Neural crest cell (in vitro differentiated cells): ENCODE measurements at regions not wholly inside any gene's neighbourhood (a gene's known extent, or its start where the extent isn't known, plus 50 kb on each side); places are given as distances from the start of the nearest gene placed in this dataset.

Experiments
- DNase-seq: peaks from one replicate; pipeline ENCODE4 v3.0.0; 2021; ENCODE audit warnings: low read depth, mixed read lengths, low spot score
- H3K27ac Mint-ChIP-seq: one replicate; pipeline ENCODE4 v1.8.0; 2021; ENCODE audit warnings: mild to moderate bottlenecking, mixed read lengths; ENCODE audit not compliant: unreplicated experiment
- H3K27me3 Mint-ChIP-seq: 2 replicates; pipeline ENCODE4 v1.8.0; 2021; ENCODE audit warnings: low read depth, mild to moderate bottlenecking, mixed read lengths
- H3K36me3 Mint-ChIP-seq: 2 replicates; pipeline ENCODE4 v1.8.0; 2021; ENCODE audit warnings: low read depth, mild to moderate bottlenecking, mixed read lengths
- H3K4me1 Mint-ChIP-seq: 2 replicates; pipeline ENCODE4 v1.8.0; 2021; ENCODE audit warnings: mixed read lengths
- H3K4me3 Mint-ChIP-seq: one replicate; pipeline ENCODE4 v1.8.0; 2021; ENCODE audit warnings: mild to moderate bottlenecking, mixed read lengths
- H3K9me3 Mint-ChIP-seq: 2 replicates; pipeline ENCODE4 v1.8.0; 2021; ENCODE audit warnings: mixed read lengths
- CTCF ChIP-seq: fragments of 200-600 bp; sonication (generic); conservative IDR thresholded peaks from 2 replicates; pipeline ENCODE4 v1.5.0; 2021; ENCODE audit warnings: antibody characterized with exemption, mild to moderate bottlenecking

GRCh38 chr6:133173276-133173675, 67.9 kb upstream of the EYA4 start:
- no peak for DNase-seq
- no peak overlapping the region for H3K4me3 Mint-ChIP-seq
- no peak for TF ChIP-seq CTCF
- H3K27ac Mint-ChIP-seq = no peak overlapping the region
- peaks cover 3% of the 10 kb centered on the region for H3K36me3 Mint-ChIP-seq
- no peaks in the 10 kb centered on the region for H3K27me3 Mint-ChIP-seq
- peaks cover 3% of the 10 kb centered on the region for H3K9me3 Mint-ChIP-seq
- no peaks in the 10 kb centered on the region for H3K4me1 Mint-ChIP-seq

- no peak for DNase-seq
- Mint-ChIP-seq H3K27ac (no peak overlapping the region), H3K9me3 (peaks cover 12% of the 10 kb centered on the region), H3K4me1 (no peaks in the 10 kb centered on the region), H3K27me3 (no peaks in the 10 kb centered on the region), H3K36me3 (peaks cover 3% of the 10 kb centered on the region), H3K4me3 (no peak overlapping the region)
- no peak for TF ChIP-seq CTCF
Measured at GRCh38 chr6:133179481-133179880, 61.7 kb upstream of the EYA4 start.

- Mint-ChIP-seq H3K27me3 (no peaks in the 10 kb centered on the region), H3K9me3 (peaks cover 5% of the 10 kb centered on the region), H3K4me1 (peaks cover 7% of the 10 kb centered on the region), H3K27ac (no peak overlapping the region), H3K36me3 (no peaks in the 10 kb centered on the region), H3K4me3 (no peak overlapping the region)
- DNase-seq = no peak
- no peak for TF ChIP-seq CTCF
Measured at GRCh38 chr6:133183691-133184090, 57.5 kb upstream of the EYA4 start.

- DNase-seq = no peak
- Mint-ChIP-seq H3K4me3 (no peak overlapping the region), H3K36me3 (no peaks in the 10 kb centered on the region), H3K4me1 (peaks cover 7% of the 10 kb centered on the region), H3K27ac (no peak overlapping the region), H3K9me3 (no peaks in the 10 kb centered on the region), H3K27me3 (no peaks in the 10 kb centered on the region)
- TF ChIP-seq CTCF = peak; percentile 76
Measured at GRCh38 chr6:133184798-133185372, 56.3 kb upstream of the EYA4 start.

- TF ChIP-seq CTCF = no peak
- no peaks in the 10 kb centered on the region for H3K27me3 Mint-ChIP-seq
- peaks cover 7% of the 10 kb centered on the region for H3K4me1 Mint-ChIP-seq
- no peaks in the 10 kb centered on the region for H3K9me3 Mint-ChIP-seq
- H3K4me3 Mint-ChIP-seq = no peak overlapping the region
- no peaks in the 10 kb centered on the region for H3K36me3 Mint-ChIP-seq
- no peak overlapping the region for H3K27ac Mint-ChIP-seq
- DNase-seq = no peak
Measured at GRCh38 chr6:133185731-133186130, 55.4 kb upstream of the EYA4 start.
